ENCODE measurements at regions not wholly inside any gene's neighbourhood (a gene's known extent, or its start where the extent isn't known, plus 50 kb on each side); places are given as distances from the start of the nearest gene placed in this dataset.
"Not testable (repeated sequence)": the region's sequence is repeated elsewhere in the genome, so short reads cannot be mapped to it uniquely, and the experiment has no call there.

- DNase-seq: no peak
Observed at GRCh38 chr6:66623050-66623449, 916.0 kb upstream of the EYS start.

DNA sequence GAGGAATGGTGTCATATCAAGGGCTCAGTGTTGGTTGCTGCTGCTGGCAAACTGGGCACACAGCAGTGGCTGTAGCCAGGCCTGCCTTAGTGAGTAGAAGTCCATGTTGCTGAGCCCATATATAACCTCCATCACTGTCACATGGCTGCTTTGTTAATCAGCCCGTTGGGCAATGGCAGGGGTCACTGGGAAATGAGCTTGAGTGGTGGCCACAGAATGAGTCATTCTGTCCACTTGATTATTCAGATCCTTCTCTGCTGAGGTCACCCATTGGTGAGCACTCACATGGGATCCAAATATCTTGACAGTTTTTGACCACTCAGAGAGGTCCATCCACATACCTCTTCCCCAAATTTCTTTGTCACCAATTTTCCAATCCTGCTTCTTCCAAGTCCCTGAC, 898.9 kb upstream of the EYS start:
- DNase-seq: no peak

- no peak for DNase-seq
Observed at GRCh38 chr6:66605011-66605410, 898.0 kb upstream of the EYS start.

DNA sequence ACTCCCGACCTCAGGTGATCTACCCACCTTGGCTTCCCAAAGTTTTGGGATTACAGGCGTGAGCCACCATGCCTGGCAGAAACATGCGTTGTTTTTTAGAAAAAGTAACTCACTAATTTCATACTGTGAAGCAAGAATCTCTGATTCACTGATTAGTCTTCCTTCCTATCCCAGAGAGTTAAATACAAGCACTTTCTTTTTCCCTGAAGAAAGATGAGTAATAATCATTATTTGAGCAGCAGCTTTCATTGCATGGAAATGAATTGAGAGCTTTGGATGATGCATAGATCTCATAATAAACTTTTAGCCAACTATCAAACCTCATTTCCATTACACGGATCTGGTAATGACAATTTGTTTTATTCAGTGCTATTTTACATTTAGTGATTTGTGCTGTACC, 892.5 kb upstream of the EYS start:
- DNase-seq: no peak

DNA sequence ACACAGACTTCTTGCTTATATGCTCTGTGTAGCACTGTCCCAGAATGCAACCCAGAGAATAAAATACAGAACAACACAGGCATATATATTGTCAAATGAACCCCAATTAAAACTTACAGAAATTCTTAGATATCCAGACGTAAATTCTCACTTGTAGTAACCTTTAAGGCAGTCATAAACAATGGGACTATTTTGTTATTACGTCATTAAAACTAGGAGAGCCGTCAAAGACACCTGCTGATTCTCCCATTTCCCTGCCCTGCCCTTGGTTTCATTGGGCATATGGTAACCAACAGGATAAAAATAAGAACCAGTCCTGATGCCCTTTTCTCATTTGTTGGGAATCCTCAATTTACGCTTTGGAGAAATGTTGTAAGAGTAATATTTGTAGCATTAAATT, 871.3 kb upstream of the EYS start:
- DNase-seq: no peak

DNA sequence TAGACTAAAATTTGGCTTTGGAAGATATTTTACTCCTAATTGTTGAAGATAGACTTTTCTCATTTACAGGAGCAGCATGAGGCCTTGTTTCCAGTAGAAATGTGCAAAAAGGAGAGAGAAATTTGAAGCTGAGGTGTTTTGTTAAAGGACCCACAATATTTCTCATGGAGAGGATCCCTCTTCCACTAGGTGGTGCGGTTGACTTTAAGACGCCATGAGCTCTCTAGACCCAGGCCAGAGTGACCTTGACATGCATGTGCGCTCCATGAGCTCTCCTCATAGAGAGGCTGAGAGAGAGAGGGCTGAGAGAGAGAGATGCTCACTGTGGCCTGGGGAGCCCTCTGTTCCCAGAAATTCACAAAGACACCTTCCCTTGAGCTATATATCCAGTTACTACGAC, 861.2 kb upstream of the EYS start:
- DNase-seq: no peak

- DNase-seq: no peak
Observed at GRCh38 chr6:66561479-66561878, 854.5 kb upstream of the EYS start.

GRCh38 chr6:66558189-66558588, 851.2 kb upstream of the EYS start:
- no peak for DNase-seq

DNA sequence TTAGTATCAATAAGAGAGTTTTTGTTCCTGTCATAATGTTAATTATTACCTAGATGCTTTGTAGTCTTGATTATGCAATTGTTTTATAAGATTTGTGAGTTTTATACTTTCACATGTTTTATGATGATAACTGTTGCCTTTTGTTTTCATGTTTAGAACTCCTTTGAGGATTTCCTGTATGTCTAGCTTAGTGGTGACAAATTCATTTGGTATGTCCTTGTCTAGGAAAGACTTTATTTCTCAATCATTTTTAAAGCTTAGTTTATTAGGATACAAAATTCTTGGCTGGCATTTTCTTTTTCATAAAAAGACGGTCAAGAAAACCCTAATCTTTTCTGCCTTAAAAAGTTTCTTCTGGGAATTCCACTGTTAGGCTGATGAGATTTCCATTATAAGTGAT, 849.9 kb upstream of the EYS start:
- no peak for DNase-seq

- DNase-seq: no peak
Observed at GRCh38 chr6:66555082-66555481, 848.1 kb upstream of the EYS start.

- no peak for DNase-seq
Observed at GRCh38 chr6:66553441-66553840, 846.4 kb upstream of the EYS start.

DNA sequence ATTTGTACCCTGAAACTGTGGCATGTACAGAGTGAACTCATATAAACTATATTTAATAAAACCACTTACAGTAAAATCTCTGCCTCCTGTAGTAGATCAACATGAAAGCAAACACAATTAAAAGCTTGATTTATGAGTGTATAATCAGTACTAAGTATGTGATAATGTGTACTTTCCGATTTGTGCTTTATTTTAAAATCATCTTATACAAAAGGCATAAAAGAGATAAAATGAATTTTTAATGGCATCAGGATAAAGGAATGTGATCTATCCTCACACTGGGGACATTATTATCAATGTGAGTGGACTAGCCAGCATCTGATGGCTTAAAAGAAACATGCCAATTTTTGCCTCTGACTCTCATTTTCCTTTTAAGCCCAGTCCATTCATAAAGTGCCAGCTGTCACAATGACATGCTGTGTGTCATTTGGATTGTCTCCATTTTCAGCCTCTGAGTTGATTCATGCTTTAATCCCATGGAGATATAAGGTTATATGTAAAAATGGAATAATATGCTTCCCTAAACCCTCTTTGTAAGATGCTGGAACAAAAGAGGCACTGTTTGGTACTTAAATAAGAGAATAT, 831.6 kb upstream of the EYS start:
- no peak for DNase-seq

DNA sequence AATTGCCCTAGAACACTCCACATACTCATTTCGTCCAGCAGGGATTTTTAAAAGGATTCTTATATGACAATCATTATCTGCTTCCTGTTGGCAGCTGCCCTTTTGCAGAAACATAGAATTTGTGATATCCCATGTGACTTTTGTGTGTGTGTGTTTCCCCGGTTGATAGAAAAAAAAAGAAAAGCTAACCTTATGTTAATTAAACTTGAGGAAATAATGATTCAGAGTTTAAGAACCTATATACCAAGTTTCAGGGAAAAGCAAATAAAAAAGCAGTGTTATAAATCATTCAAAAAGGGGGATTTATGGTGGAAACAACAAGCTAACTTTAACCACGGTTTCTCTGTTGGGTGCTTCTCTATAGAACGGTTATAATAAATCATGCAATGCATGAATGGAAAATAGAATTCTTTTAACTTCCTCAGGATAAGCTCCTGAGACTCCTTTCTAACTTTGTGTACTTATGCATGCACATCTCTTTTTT, 826.9 kb upstream of the EYS start:
- no peak for DNase-seq

DNA sequence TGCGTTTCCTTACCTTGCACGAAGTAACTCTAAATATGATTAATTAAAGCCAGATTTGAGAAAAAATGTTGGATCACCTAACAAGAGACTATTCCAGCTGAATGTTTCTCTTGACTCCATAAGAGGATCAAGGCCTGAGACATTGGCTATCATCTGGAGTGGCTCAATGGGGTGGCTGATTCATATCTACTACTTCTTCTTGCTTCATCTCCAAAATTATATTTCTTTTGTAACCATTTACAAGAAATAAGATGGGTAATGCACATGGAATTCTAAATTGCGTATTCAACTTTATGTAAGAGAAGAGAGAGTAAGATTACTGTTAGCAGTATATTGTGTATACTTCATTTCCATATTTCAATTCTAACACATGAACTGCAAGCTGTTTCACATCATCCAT, 819.0 kb upstream of the EYS start:
- DNase-seq: no peak

GRCh38 chr6:66522864-66523263, 815.8 kb upstream of the EYS start:
- DNase-seq: no peak

- DNase-seq: no peak
Observed at GRCh38 chr6:66516377-66516776, 809.4 kb upstream of the EYS start.

- no peak for DNase-seq
Observed at GRCh38 chr6:66508433-66508832, 801.4 kb upstream of the EYS start.

DNA sequence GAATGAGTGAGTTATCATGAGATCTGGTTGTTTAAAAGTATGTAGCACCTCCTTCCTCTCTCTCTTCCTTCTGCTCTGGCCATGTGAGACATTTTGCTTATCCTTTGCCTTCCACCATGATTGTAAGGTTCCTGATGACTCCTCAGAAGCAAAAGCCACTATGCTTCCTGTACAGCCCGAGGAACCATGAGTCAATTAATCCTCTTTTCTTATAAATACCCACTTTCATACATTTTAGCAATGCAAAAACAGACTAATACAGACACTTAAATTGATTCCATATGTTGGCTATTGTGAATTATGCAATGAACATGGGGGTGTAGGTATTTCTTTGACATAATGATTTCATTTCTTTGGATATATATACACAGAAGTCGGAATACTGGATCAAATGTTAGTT, 792.8 kb upstream of the EYS start:
- no peak for DNase-seq

GRCh38 chr6:66496659-66497058, 789.6 kb upstream of the EYS start:
- DNase-seq: peak; percentile 7

DNA sequence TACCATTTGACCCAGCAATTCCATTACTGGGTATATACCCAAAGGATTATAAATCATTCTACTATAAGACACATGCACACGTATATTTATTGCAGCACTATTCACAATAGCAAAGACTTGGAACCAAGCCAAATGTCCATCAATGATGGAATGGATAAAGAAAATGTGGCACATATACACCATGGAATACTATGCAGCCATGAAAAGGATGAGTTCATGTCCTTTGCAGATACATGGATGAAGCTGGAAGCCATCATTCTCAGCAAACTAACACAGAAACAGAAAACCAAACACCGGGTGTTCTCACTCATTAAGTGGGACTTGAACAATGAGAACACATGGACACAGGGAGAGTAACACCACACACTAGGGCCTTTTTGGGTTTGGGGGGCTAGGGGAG, 787.6 kb upstream of the EYS start:
- DNase-seq: not testable (repeated sequence)

GRCh38 chr6:66489269-66489987, 782.4 kb upstream of the EYS start:
- DNase-seq: no peak

DNA sequence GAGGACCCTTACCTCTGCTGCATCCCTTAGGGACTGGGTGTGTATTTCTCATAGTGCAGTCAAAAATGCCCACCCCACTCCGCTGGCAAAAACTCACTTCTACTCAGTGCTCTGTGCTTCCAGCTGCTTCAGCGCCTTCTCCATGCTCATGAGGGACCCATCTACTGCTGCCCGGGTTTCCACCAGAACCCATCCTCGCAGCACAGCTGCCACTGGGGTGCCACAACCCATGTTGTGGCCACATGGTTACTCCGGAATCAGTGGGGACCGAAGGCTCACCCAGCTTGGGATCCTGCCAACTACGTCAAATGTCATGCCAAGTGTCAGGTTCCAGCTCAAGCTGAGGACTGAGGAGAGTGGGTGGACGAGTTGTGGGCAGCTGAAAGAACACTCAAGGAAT, 774.2 kb upstream of the EYS start:
- no peak for DNase-seq

DNA sequence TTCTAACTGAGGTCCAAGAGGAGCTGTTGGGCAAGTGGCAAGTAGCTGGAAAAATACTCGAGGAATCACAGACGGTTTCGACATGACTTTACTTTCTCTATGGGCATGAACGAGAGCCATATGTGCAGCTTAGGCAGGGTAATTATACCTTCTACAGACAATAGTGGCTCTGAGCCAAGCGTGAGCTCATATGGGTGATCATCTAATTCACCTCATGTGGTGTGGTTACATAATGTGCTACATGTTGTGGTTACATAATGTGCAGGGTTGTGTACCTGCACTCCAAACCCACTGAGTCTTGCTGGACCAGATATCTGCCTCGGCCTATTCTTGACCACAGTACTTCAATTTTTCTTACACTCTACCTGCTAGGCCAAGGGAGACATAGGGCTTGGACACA, 771.7 kb upstream of the EYS start:
- no peak for DNase-seq

DNA sequence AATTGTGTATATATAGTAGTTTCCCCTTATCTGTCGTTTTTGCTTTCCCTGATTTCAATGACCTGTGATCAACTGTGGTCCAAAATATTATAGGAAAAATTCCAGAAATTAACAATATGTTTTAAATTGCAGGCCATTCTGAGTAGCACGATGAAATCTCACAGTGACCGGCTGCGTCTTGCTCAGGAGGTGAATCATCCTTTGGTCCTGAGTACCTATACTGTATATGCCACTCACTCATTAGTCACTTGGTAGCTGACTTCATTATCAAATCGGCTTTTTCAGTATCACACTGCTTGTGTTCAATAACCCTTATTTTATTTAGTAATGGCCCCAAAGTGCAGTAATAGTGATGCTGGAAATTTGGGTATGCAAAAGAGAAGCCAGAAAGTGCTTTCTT, 728.3 kb upstream of the EYS start:
- no peak for DNase-seq
